Endothelial cell of umbilical vein (primary cell): ENCODE measurements at regions not wholly inside any gene's neighbourhood (a gene's known extent, or its start where the extent isn't known, plus 50 kb on each side); places are given as distances from the start of the nearest gene placed in this dataset.

ENCODE experiments used
- BruUV-seq: library from RNA; stranded (reverse); fragments of 400-500 nt; replicated peaks from 2 replicates; lab custom pipeline; 2021; lab: Mats Ljungman, UMichigan
- CTCF ChIA-PET: fragments of 300-600, 350-600 bp; sonication (Branson Sonifier 250); formaldehyde crosslinking; loops from one replicate; lab custom pipeline; 2021; ENCODE audit warnings: antibody characterized with exemption, inconsistent platforms; lab: Charles Lee
- POLR2A ChIA-PET: fragments of 300-600, 350-600 bp; sonication (Branson Sonifier 250); formaldehyde crosslinking; loops from one replicate; lab custom pipeline; 2021; ENCODE audit warnings: antibody characterized with exemption, inconsistent platforms; lab: Charles Lee
- DNase-seq: peaks from one replicate; pipeline ENCODE4 v3.0.0-alpha.2; 2011; ENCODE audit warnings: low read depth, low spot score
- FAIRE-seq: peaks from 2 replicates; lab custom pipeline; 2011; peaks lifted over from hg19 to GRCh38; lab: Jason Lieb, UNC
- H2AFZ ChIP-seq: 2 replicates; pipeline ENCODE4 v1.6.0; 2012; ENCODE audit warnings: low read depth, low read length, control low read depth, inconsistent platforms
- H3K27ac ChIP-seq: 2 replicates; pipeline ENCODE4 v1.5.1; 2011; ENCODE audit warnings: low read depth, mild to moderate bottlenecking, control low read depth, low read length, moderate library complexity; ENCODE audit not compliant: insufficient read depth
- H3K27me3 ChIP-seq, 2 experiments: 2 replicates each; pipeline versions ENCODE4 v1.6.0 to v1.6.1; 2011; ENCODE audit warnings: low read length in 2 of 2, mixed read lengths in 1 of 2; ENCODE audit not compliant: control insufficient read depth in 2 of 2, insufficient read depth in 2 of 2
- H3K36me3 ChIP-seq, 2 experiments: 2 replicates in 1 of 2; 3 replicates in 1 of 2; pipeline ENCODE4 v1.5.1; 2011; ENCODE audit warnings: low read length in 2 of 2, mild to moderate bottlenecking in 1 of 2, moderate library complexity in 1 of 2; ENCODE audit not compliant: control insufficient read depth in 2 of 2, insufficient read depth in 2 of 2; ENCODE audit errors: extremely low read depth in 1 of 2
- H3K4me1 ChIP-seq: 3 replicates; pipeline ENCODE4 v1.5.1; 2011; ENCODE audit warnings: mild to moderate bottlenecking, low read length; ENCODE audit not compliant: control insufficient read depth, insufficient read depth; ENCODE audit errors: extremely low read depth
- H3K4me2 ChIP-seq: 2 replicates; pipeline ENCODE4 v1.6.1; 2011; ENCODE audit warnings: low read length, control low read depth, mixed read lengths; ENCODE audit not compliant: insufficient read depth
- H3K4me3 ChIP-seq, 3 experiments: fragments of 200-600 bp in 1 of 3; sonication (generic), shearing (Covaris generic) in 1 of 3; replicated peaks in 1 of 3; 2 replicates each; pipeline ENCODE4 v1.5.1; 2011 to 2016; ENCODE audit warnings: control low read depth in 3 of 3, low read length in 3 of 3, mild to moderate bottlenecking in 2 of 3, inconsistent platforms in 1 of 3, low read depth in 1 of 3, moderate library complexity in 1 of 3; ENCODE audit not compliant: insufficient read depth in 1 of 3
- H3K79me2 ChIP-seq: 2 replicates; pipeline ENCODE4 v1.6.0; 2012; ENCODE audit warnings: low read length, inconsistent platforms; ENCODE audit not compliant: control insufficient read depth, insufficient read depth
- H3K9ac ChIP-seq: replicated peaks from 2 replicates; pipeline ENCODE3; 2011; ENCODE audit warnings: low read length, control low read depth; ENCODE audit not compliant: insufficient read depth; ENCODE audit errors: extremely low read depth
- H3K9me1 ChIP-seq: replicated peaks from 3 replicates; pipeline ENCODE4 v1.6.0; 2011; ENCODE audit warnings: mild to moderate bottlenecking, low read length; ENCODE audit not compliant: control insufficient read depth, insufficient read depth; ENCODE audit errors: extremely low read depth
- H3K9me3 ChIP-seq: replicated peaks from 2 replicates; pipeline ENCODE4 v1.5.1; 2012; ENCODE audit warnings: low read length, inconsistent platforms; ENCODE audit not compliant: control insufficient read depth, insufficient read depth
- H4K20me1 ChIP-seq: replicated peaks from 2 replicates; pipeline ENCODE3; 2011; ENCODE audit warnings: mild to moderate bottlenecking, low read length; ENCODE audit not compliant: control insufficient read depth, insufficient read depth; ENCODE audit errors: extremely low read depth
- EZH2 ChIP-seq: IDR thresholded peaks from 2 replicates; pipeline ENCODE4 v1.6.1; 2012; ENCODE audit warnings: borderline replicate concordance, low read depth, mild to moderate bottlenecking, moderate library complexity, low read length, inconsistent platforms; ENCODE audit not compliant: severe bottlenecking
- FOS ChIP-seq: IDR thresholded peaks from 2 replicates; pipeline ENCODE4 v1.6.1; 2011; ENCODE audit warnings: mild to moderate bottlenecking, low read length, moderate library complexity, borderline replicate concordance; ENCODE audit not compliant: insufficient read depth
- GATA2 ChIP-seq: IDR thresholded peaks from 2 replicates; pipeline ENCODE4 v1.7.0; 2011; ENCODE audit warnings: low read depth, mild to moderate bottlenecking, moderate library complexity, mixed read lengths, low read length; ENCODE audit not compliant: insufficient read length, insufficient read depth
- JUN ChIP-seq: IDR thresholded peaks from 2 replicates; pipeline ENCODE4 v1.6.1; 2011; ENCODE audit warnings: borderline replicate concordance, low read depth; ENCODE audit not compliant: insufficient read length, insufficient read depth
- MYC ChIP-seq: IDR thresholded peaks from one replicate; pipeline ENCODE4 v1.6.1; 2011; ENCODE audit warnings: mild to moderate bottlenecking, low read depth, low read length
- POLR2A ChIP-seq: IDR thresholded peaks from 2 replicates; pipeline ENCODE4 v1.6.1; 2012; ENCODE audit warnings: low read depth, mild to moderate bottlenecking, control low read depth, low read length
- dilution Hi-C: fragments of 300-500 bp; cut with MboI; formaldehyde crosslinking; loops from one replicate; pipeline ENCODE4 v1.15.0; 2019; ENCODE audit warnings: low sequenced_read_pairs; ENCODE audit not compliant: extremely low pct_ligation_motif_present
- intact Hi-C: fragments of 100-400 bp; cut with micrococcal nuclease; formaldehyde crosslinking; loops from one replicate; pipeline ENCODE4 v1.10.0; 2022
- TF ChIP-seq, protein P1 (sequence below): IDR thresholded peaks from 2 replicates; pipeline ENCODE4 v1.6.1; 2011; ENCODE audit not compliant: insufficient read depth, insufficient read length
- TF ChIP-seq, protein P2 (sequence below), 2 donors: IDR thresholded peaks; 1 replicate in 1 of 2; 2 replicates in 1 of 2; pipeline ENCODE4 v1.5.1; 2011; ENCODE audit warnings: low read length in 2 of 2, mild to moderate bottlenecking in 2 of 2, moderate library complexity in 2 of 2, control low read depth in 1 of 2, inconsistent platforms in 1 of 2, low read depth in 1 of 2; ENCODE audit not compliant: insufficient read depth in 1 of 2; ENCODE audit errors: extremely low read depth in 1 of 2

DNA sequence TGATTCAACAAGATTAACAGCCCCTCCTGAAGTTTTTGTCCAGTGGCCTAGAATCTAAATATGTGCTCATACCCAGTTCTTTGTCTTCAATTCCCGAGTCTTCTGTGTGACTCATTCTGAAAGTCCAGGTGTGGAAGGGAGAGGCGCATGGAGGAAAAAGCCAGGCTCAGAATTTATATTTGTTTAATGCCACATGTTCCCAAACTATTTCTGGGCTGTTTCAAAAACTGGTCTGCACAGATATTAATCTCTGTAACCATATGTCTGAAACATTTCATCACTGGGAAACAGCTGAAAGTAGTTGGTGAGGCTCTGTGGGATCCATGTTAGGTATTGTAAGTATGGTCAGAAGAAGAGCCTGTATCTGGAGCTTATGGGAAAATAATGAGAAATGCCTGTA is 266.0 kb downstream of the PAX1 start:
- Histone ChIP-seq H3K36me3 (no peaks in the 10 kb centered on the region), H3K9ac (no peak overlapping the region), H4K20me1 (no peaks in the 10 kb centered on the region), H3K79me2 (no peaks in the 10 kb centered on the region), H3K4me3 (no peak overlapping the region), H3K27me3 (no peaks in the 10 kb centered on the region), H3K27ac (no peak overlapping the region), H2AFZ (no peak overlapping the region), H3K4me2 (no peak overlapping the region), H3K4me1 (no peaks in the 10 kb centered on the region), H3K9me3 (peaks cover 7% of the 10 kb centered on the region), H3K9me1 (no peaks in the 10 kb centered on the region)
- intact Hi-C loops: no loop called here
- dilution Hi-C loops: no loop called here
- BruUV-seq: no TSS peak
- FAIRE-seq (no peak), DNase-seq (no peak)
- ChIA-PET CTCF (no interaction called here), POLR2A (no interaction called here)
- TF ChIP-seq, protein P1, sequence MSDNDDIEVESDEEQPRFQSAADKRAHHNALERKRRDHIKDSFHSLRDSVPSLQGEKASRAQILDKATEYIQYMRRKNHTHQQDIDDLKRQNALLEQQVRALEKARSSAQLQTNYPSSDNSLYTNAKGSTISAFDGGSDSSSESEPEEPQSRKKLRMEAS: no peak
- TF ChIP-seq, protein P2, sequence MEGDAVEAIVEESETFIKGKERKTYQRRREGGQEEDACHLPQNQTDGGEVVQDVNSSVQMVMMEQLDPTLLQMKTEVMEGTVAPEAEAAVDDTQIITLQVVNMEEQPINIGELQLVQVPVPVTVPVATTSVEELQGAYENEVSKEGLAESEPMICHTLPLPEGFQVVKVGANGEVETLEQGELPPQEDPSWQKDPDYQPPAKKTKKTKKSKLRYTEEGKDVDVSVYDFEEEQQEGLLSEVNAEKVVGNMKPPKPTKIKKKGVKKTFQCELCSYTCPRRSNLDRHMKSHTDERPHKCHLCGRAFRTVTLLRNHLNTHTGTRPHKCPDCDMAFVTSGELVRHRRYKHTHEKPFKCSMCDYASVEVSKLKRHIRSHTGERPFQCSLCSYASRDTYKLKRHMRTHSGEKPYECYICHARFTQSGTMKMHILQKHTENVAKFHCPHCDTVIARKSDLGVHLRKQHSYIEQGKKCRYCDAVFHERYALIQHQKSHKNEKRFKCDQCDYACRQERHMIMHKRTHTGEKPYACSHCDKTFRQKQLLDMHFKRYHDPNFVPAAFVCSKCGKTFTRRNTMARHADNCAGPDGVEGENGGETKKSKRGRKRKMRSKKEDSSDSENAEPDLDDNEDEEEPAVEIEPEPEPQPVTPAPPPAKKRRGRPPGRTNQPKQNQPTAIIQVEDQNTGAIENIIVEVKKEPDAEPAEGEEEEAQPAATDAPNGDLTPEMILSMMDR (IDR thresholded peaks at IDR 0.05; ENCODE audit: extremely low read depth in 1 of 2, insufficient read depth in 1 of 2, low read depth in 1 of 2, low read length in 2 of 2): no peak
- TF ChIP-seq EZH2 (no peak), GATA2 (no peak), POLR2A (no peak), MYC (no peak), JUN (no peak), FOS (no peak)
